NOMO-1 treated with DMSO at 0.1 percent for 48 hours (cell line): ENCODE measurements at regions not wholly inside any gene's neighbourhood (a gene's known extent, or its start where the extent isn't known, plus 50 kb on each side); places are given as distances from the start of the nearest gene placed in this dataset.

Experiments used
- DNase-seq: peaks from one replicate; lab custom pipeline; 2025; ENCODE audit not compliant: unreplicated experiment; lab: John Stamatoyannopoulos, UW

- no peak for DNase-seq
These were observed 358.0 kb downstream of the WDR72 start for GRCh38 chr15:53401503-53401902.

GRCh38 chr15:53400986-53401385 lies 358.5 kb downstream of the WDR72 start:
- no peak for DNase-seq

GRCh38 chr15:53397041-53397616 lies 362.3 kb downstream of the WDR72 start:
- no peak for DNase-seq

- DNase-seq, result no peak
These were observed 363.6 kb downstream of the WDR72 start for GRCh38 chr15:53395871-53396270.

- no peak for DNase-seq
These were observed 368.9 kb downstream of the WDR72 start for GRCh38 chr15:53390549-53390948.

GRCh38 chr15:53389271-53390037 lies 370.0 kb downstream of the WDR72 start:
- no peak for DNase-seq

GRCh38 chr15:53384417-53384816 lies 375.0 kb downstream of the WDR72 start:
- DNase-seq, result no peak

GRCh38 chr15:53378096-53378800 lies 381.2 kb downstream of the WDR72 start:
- DNase-seq, result no peak

GRCh38 chr15:53367740-53368139 lies 391.7 kb downstream of the WDR72 start:
- no peak for DNase-seq

- DNase-seq, result no peak
These were observed 398.6 kb downstream of the WDR72 start for GRCh38 chr15:53360881-53361280.

GRCh38 chr15:53359038-53359437 lies 400.4 kb downstream of the WDR72 start:
- no peak for DNase-seq

GRCh38 chr15:53354874-53355273 lies 404.6 kb downstream of the WDR72 start:
- no peak for DNase-seq

GRCh38 chr15:53351373-53351772 lies 408.1 kb downstream of the WDR72 start:
- DNase-seq, result no peak

- no peak for DNase-seq
These were observed 412.9 kb downstream of the WDR72 start for GRCh38 chr15:53346583-53346982.

- DNase-seq, result no peak
These were observed 427.9 kb downstream of the WDR72 start for GRCh38 chr15:53331328-53332190.

- DNase-seq, result no peak
These were observed 431.1 kb downstream of the WDR72 start for GRCh38 chr15:53328341-53328740.

- no peak for DNase-seq
These were observed 435.4 kb downstream of the WDR72 start for GRCh38 chr15:53324061-53324460.

- DNase-seq, result no peak
These were observed 436.3 kb downstream of the WDR72 start for GRCh38 chr15:53323191-53323590.

- DNase-seq, result no peak
These were observed 438.6 kb downstream of the WDR72 start for GRCh38 chr15:53320816-53321215.

GRCh38 chr15:53312707-53313106 lies 446.8 kb downstream of the WDR72 start:
- no peak for DNase-seq

- DNase-seq, result no peak
These were observed 448.8 kb downstream of the WDR72 start for GRCh38 chr15:53310709-53311108.
